Upper lobe of left lung (tissue), 6 donors: ENCODE measurements at regions not wholly inside any gene's neighbourhood (a gene's known extent, or its start where the extent isn't known, plus 50 kb on each side); places are given as distances from the start of the nearest gene placed in this dataset.

Source experiments
- ATAC-seq, 2 donors: fragments of 200-7000 bp; cut with Tn5 transposase; one replicate each; pipeline ENCODE4 v1.9.1; 2022; ENCODE audit warnings: mild to moderate bottlenecking in 2 of 2, moderate library complexity in 2 of 2; ENCODE audit not compliant: low FRiP score in 2 of 2
- DNase-seq, 2 donors: peaks; one replicate each; pipeline ENCODE4 v3.0.0-alpha.2; 2019 to 2020
- H3K27ac ChIP-seq, 4 donors: fragments of 200-600 bp; sonication (generic); one replicate each; pipeline ENCODE4 v1.5.1; 2016 to 2019
- H3K27me3 ChIP-seq, 4 donors: fragments of 200-600 bp; sonication (generic); one replicate each; pipeline ENCODE4 v1.5.1; 2017 to 2019
- H3K36me3 ChIP-seq, 4 donors: fragments of 200-600 bp; sonication (generic); one replicate each; pipeline ENCODE4 v1.5.1; 2016 to 2019
- H3K4me1 ChIP-seq, 4 donors: fragments of 200-600 bp; sonication (generic); one replicate each; pipeline ENCODE4 v1.5.1; 2018 to 2019
- H3K4me3 ChIP-seq, 4 donors: fragments of 200-600 bp; sonication (generic); one replicate each; pipeline ENCODE4 v1.5.1; 2017 to 2019; ENCODE audit warnings: mild to moderate bottlenecking in 2 of 4, moderate library complexity in 1 of 4
- H3K9me3 ChIP-seq, 4 donors: fragments of 200-600 bp; sonication (generic); one replicate each; pipeline ENCODE4 v1.5.1; 2018 to 2019
- EP300 ChIP-seq, 4 donors: sonication (generic); formaldehyde crosslinking; IDR thresholded peaks; one replicate each; pipeline ENCODE4 v1.5.1; 2017; ENCODE audit warnings: antibody characterized with exemption in 4 of 4, control low read depth in 2 of 4
- POLR2A ChIP-seq, 4 donors: fragments of 450-650 bp; IDR thresholded peaks; one replicate each; pipeline ENCODE4 v1.5.1; 2016 to 2017; ENCODE audit warnings: antibody characterized with exemption in 4 of 4, mild to moderate bottlenecking in 2 of 4
- POLR2AphosphoS5 ChIP-seq, 2 donors: sonication (generic); formaldehyde crosslinking; IDR thresholded peaks; one replicate each; pipeline ENCODE4 v1.5.1; 2017; ENCODE audit warnings: antibody characterized with exemption in 2 of 2
- WGBS, 2 donors: methylation state at CpG; one replicate each; pipeline ENCODE4 v1.1.5; 2017 to 2018; 5-methylcytosine and 5-hydroxymethylcytosine counted together
- TF ChIP-seq, protein P1 (sequence below), 6 experiments: fragments of 450-650 bp in 4 of 6; fragments of 200-600 bp in 2 of 6; sonication (generic) in 2 of 6; IDR thresholded peaks; one replicate each; pipeline ENCODE4 v1.5.1; 2016 to 2019; ENCODE audit warnings: antibody characterized with exemption in 6 of 6
- donor health status: DM: no; HTN: no; CAD: no; lungs with moderate emphysema.
- donor health status: DM: no; HTN: yes; CAD: no; lungs with severe emphysema.

DNA sequence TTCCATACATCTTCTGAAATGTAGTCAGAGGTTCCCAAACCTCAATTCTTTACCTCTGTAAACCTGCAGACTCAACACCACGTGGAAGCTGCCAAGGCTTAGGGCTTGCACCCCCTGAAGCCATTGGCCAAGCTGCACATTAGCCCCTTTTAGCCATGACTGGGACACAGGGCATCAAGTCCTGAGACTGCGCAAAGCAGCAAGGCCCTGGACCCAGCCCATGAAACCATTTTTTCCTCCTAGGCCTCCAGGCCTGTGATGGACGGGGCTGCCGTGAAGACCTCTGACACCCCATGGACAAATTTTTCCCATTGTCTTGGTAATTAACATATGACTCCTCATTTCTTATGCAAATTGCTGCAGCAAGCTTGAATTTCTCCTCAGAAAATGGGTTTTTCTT lies 727.8 kb downstream of the C6orf118 start:
- DNase-seq (no peak), ATAC-seq (no peak)
- TF ChIP-seq POLR2AphosphoS5 (IDR thresholded peaks at IDR 0.05) (no peak), EP300 (IDR thresholded peaks at IDR 0.05) (no peak), POLR2A (IDR thresholded peaks at IDR 0.05) (no peak)
- TF ChIP-seq, protein P1, sequence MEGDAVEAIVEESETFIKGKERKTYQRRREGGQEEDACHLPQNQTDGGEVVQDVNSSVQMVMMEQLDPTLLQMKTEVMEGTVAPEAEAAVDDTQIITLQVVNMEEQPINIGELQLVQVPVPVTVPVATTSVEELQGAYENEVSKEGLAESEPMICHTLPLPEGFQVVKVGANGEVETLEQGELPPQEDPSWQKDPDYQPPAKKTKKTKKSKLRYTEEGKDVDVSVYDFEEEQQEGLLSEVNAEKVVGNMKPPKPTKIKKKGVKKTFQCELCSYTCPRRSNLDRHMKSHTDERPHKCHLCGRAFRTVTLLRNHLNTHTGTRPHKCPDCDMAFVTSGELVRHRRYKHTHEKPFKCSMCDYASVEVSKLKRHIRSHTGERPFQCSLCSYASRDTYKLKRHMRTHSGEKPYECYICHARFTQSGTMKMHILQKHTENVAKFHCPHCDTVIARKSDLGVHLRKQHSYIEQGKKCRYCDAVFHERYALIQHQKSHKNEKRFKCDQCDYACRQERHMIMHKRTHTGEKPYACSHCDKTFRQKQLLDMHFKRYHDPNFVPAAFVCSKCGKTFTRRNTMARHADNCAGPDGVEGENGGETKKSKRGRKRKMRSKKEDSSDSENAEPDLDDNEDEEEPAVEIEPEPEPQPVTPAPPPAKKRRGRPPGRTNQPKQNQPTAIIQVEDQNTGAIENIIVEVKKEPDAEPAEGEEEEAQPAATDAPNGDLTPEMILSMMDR (IDR thresholded peaks at IDR 0.05): no peak
- no peak overlapping the region for H3K4me3 ChIP-seq
- no peaks in the 10 kb centered on the region for H3K4me1 ChIP-seq
- H3K27ac ChIP-seq: no peak overlapping the region
- 59 to 83% methylated on average over 3 to 4 of the region's 4 CpGs for WGBS, 2 donors
- peaks cover 0 to 19% (median 5%) of the 10 kb centered on the region in 4 donors for H3K9me3 ChIP-seq
- no peaks in the 10 kb centered on the region for H3K27me3 ChIP-seq
- no peaks in the 10 kb centered on the region for H3K36me3 ChIP-seq

DNA sequence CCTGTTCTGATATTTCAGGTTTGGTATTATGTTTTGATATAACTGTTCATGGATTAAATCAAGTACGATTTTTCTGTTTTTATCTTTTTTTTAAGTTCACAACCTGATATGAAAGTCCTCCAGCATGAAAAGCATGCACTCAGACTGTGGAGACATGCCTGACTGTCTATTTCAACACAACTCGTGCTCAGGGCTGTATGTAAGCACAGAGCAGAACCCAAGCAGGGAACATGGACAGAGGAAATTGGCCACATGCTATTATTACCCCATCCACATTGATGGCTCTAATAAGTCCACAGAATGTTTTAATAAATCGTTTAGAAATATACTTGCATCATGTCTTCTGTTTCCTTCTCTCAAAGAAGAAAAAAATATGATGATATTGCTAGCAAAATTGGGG lies 730.4 kb downstream of the C6orf118 start:
- Histone ChIP-seq H3K4me3 (no peak overlapping the region), H3K36me3 (no peaks in the 10 kb centered on the region), H3K27ac (no peak overlapping the region), H3K4me1 (no peaks in the 10 kb centered on the region), H3K9me3 (peaks cover 0 to 19% (median 5%) of the 10 kb centered on the region in 4 donors), H3K27me3 (no peaks in the 10 kb centered on the region)
- ATAC-seq (peak in 1 of 2 donors; percentile 93), DNase-seq (no peak)
- WGBS, 2 donors: 60 to 76% methylated on average over 3 of the region's 3 CpGs
- no peak for TF ChIP-seq POLR2A (IDR thresholded peaks at IDR 0.05)
- no peak for TF ChIP-seq POLR2AphosphoS5 (IDR thresholded peaks at IDR 0.05)
- TF ChIP-seq, protein P1 (IDR thresholded peaks at IDR 0.05): no peak

DNA sequence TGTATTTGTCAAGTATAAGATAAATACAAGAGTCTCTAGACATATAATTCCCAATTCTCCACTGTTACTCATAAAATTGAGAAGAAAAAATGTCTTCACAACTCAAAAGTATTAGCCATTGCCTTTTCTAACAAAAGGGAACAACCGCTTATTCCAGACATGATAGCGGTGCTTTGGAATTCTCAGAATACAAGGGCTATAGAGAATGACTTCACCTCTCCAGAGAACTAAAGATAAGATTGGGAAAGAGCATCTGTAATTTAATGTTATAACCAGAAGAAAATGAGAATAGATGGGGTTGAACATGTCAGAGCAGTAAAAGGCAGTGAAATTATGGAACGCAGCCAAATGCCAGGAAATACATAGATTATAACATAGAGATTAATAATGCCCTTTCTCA lies 730.8 kb downstream of the C6orf118 start:
- ATAC-seq: peak in 1 of 2 donors; percentile 88

DNA sequence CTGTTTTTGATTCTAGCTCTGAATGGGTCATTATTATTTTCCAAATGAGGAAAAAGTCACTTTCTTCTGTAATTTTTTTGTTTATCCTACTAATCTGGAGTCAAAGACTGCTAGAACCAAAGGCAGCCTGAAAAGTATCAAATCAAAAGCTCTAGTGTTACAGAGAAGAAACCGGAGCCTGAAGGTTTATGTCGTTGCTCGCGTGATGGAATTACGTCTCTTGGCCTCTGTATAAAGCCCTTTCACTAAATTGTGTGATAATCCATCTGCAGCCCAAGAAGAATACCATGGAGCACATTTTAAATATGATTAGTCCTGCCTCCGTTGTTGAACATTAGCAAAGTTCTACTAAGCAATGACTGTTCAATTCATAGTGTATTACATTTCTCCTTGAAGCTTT lies 738.6 kb downstream of the C6orf118 start:
- no peak for DNase-seq
- TF ChIP-seq, protein P1 (IDR thresholded peaks at IDR 0.05): no peak
- TF ChIP-seq EP300 (IDR thresholded peaks at IDR 0.05): no peak
- TF ChIP-seq POLR2AphosphoS5 (IDR thresholded peaks at IDR 0.05): no peak
- no peak for TF ChIP-seq POLR2A (IDR thresholded peaks at IDR 0.05)
- 91 to 95% methylated on average over 6 of the region's 6 CpGs for WGBS, 2 donors

More for the DNA sequence above, 730.8 kb downstream of the C6orf118 start:
- Histone ChIP-seq H3K9me3 (peaks cover 0 to 19% (median 5%) of the 10 kb centered on the region in 4 donors), H3K4me3 (no peak overlapping the region), H3K4me1 (no peaks in the 10 kb centered on the region), H3K36me3 (no peaks in the 10 kb centered on the region), H3K27ac (no peak overlapping the region), H3K27me3 (no peaks in the 10 kb centered on the region)
- no peak for DNase-seq
- WGBS, 2 donors: 60 to 64% methylated on average over 3 of the region's 3 CpGs
- TF ChIP-seq POLR2A (IDR thresholded peaks at IDR 0.05): no peak
- TF ChIP-seq POLR2AphosphoS5 (IDR thresholded peaks at IDR 0.05): no peak
- TF ChIP-seq, protein P1 (IDR thresholded peaks at IDR 0.05): no peak
- no peak for TF ChIP-seq EP300 (IDR thresholded peaks at IDR 0.05)

DNA sequence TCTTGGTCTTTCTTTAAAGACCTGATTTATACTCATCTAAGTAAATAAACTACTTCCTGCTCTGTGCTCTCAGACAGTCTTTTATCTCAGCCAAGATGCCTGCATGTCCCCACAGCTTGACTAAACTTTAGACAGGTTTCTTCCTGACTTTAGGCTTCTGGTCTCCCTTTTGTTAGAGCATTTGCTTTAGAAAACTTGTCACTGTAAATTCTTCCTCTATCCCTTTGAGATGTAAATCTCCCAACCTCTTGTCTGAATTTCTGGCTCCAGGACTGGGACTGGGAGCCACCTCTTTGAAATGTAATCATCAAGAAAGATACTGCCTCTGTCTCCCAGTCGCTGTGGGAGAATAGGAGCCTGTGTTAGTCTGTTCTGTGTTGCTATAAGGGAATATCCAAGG lies 739.9 kb downstream of the C6orf118 start:
- no peak for TF ChIP-seq POLR2A (IDR thresholded peaks at IDR 0.05)
- no peak for TF ChIP-seq POLR2AphosphoS5 (IDR thresholded peaks at IDR 0.05)
- TF ChIP-seq EP300 (IDR thresholded peaks at IDR 0.05): no peak
- TF ChIP-seq, protein P1 (IDR thresholded peaks at IDR 0.05): no peak
- DNase-seq: no peak
- H3K9me3 ChIP-seq: no peaks in the 10 kb centered on the region
- H3K27me3 ChIP-seq: no peaks in the 10 kb centered on the region
- no peak overlapping the region for H3K27ac ChIP-seq
- no peak overlapping the region for H3K4me3 ChIP-seq
- WGBS, 2 donors: 67 to 70% methylated on average over 1 of the region's 1 CpG
- ATAC-seq: no peak
- H3K36me3 ChIP-seq: no peaks in the 10 kb centered on the region
- no peaks in the 10 kb centered on the region for H3K4me1 ChIP-seq

More for the DNA sequence above, 738.6 kb downstream of the C6orf118 start:
- no peaks in the 10 kb centered on the region for H3K27me3 ChIP-seq
- H3K9me3 ChIP-seq: no peaks in the 10 kb centered on the region
- H3K27ac ChIP-seq: no peak overlapping the region
- no peaks in the 10 kb centered on the region for H3K4me1 ChIP-seq
- no peak for ATAC-seq
- H3K4me3 ChIP-seq: no peak overlapping the region
- H3K36me3 ChIP-seq: no peaks in the 10 kb centered on the region
